NCI-H128 (cell line): ENCODE measurements at regions not wholly inside any gene's neighbourhood (a gene's known extent, or its start where the extent isn't known, plus 50 kb on each side); places are given as distances from the start of the nearest gene placed in this dataset.
"Not testable (repeated sequence)": the region's sequence is repeated elsewhere in the genome, so short reads cannot be mapped to it uniquely, and the experiment has no call there.

ENCODE experiments used
- DNase-seq: peaks from one replicate; lab custom pipeline; 2025; ENCODE audit not compliant: unreplicated experiment; lab: John Stamatoyannopoulos, UW

DNA sequence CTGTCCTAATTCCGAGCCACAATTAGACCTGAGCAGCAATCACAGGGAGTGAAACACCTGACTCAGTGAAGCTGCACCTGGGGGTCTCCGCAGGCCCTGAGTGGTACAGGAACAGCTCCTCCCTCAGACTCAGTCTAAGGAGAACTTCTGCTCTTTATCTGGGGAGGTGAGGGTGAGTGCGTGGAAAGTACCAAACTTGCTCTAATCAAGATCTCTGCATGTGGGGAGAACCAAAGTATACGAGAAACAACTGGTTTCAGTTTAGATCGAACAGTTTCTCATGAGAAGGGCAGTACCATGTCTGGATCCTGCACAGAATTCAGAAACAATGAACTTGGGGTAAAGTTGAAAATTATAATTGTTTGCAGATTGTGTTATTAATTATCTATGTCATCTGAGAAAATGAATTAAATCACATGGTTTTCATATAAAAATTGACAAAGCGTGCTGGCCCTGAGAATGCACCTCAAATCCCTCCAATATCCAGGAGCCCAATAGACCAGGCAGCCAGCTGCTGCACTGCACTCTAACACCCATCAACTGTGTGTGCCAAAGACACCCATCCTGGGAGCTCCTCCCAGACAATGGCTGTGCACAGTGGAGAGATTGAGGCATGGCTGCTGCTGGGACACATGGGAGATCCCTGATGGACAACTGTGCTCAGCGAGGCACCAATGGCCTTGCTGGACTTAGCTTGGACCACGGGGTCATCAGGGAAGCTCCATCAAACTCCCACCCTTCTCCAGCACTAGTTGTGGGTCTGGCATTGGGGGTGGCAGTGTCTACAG, 803.8 kb downstream of the TMEM121 start:
- DNase-seq, result not testable (repeated sequence)

DNA sequence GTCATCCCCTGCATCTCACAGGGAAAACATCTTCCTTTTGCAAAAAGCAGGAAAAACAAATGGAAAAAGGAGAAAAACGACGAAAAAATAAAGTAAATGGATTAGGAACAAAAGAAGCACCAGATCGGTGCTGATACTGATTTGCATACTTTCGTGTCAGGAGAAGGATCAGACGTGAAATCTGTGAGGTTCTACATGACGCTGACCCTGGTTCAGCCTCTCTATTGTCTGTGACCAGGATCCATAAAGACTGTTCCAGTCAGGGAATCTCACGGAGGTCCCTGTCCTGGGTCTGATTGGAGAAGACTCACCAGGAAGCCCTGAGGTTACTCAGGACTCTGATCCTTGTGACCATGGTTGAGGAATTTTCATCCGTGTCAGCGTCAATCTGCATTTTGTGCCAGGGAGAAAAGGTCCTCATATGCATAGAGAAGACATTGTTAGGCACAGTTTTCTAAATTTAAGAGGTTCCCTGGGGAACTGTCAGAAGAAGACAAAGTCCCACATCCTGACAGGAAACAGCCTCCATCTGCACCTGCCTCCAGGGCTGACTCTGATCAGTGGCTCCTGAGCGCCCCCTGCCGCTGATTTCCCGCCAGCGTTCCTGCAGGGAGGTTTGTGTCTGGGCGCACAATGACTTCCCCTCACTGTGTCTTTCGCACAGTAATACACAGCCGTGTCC, 808.2 kb downstream of the TMEM121 start:
- not testable (repeated sequence) for DNase-seq

DNA sequence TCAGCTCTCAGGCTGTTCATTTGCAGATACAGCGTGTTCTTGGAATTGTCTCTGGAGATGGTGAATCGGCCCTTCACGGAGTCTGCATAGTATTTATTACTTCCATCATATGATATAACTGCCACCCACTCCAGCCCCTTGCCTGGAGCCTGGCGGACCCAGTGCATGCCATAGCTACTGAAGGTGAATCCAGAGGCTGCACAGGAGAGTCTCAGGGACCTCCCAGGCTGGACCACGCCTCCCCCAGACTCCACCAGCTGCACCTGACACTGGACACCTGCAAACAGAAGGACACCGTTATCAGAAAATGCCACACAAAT, 808.7 kb downstream of the TMEM121 start:
- not testable (repeated sequence) for DNase-seq

DNA sequence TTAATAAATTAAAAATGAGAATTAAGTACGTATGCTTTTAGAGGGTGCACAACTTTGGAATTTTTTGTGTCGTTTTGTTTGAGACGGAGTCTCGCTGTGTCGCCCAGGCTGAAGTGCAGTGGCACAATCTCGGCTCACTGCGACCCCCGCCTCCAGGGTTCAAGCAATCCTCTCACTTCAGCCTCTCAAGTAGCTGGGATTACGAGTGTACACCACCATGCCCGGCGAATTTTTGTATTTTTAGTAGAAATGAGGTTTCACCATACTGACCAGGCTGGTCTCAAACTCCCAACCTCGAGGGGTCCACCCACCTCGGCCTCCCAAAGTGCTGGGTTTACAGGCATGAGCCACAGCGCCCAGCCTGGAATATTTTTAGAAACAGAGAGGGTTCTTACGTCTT, 812.4 kb downstream of the TMEM121 start:
- not testable (repeated sequence) for DNase-seq

DNA sequence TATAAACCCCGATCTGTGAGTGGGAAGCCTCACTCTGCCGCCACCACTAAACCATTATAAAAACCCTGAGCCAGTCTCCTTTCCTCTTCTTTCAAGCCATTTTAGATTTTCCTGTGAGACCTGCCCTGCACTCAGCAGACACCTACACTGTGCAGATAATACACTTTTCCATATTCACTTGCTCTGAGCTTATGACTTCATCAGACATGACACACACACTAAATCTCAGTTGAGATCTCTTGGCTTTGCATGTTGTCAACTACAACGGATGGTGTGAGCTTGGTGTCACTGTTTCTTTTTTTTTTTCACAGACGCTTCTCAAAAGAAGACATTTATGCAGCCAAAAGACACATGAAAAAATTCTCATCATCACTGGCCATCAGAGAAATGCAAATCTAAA, 814.3 kb downstream of the TMEM121 start:
- DNase-seq, result not testable (repeated sequence)

DNA sequence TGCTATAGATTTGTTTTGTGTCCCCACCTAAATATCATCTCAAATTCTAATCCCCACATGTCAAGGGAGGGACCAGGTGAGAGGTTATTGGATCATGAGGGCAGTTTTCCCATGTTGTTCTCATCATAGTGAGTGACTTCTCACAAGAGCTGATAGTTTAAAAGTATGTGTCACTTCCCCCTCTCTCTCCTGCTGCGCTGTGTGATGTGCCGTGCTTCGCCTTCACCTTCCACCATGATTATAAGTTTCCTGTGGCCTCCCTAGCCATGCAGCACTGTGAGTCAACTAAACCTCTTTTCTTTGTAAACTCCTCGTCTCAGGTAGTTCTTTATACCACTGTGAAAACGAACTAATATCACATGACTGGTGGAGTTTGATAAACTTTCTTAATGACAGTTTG, 814.8 kb downstream of the TMEM121 start:
- DNase-seq, result not testable (repeated sequence)

DNA sequence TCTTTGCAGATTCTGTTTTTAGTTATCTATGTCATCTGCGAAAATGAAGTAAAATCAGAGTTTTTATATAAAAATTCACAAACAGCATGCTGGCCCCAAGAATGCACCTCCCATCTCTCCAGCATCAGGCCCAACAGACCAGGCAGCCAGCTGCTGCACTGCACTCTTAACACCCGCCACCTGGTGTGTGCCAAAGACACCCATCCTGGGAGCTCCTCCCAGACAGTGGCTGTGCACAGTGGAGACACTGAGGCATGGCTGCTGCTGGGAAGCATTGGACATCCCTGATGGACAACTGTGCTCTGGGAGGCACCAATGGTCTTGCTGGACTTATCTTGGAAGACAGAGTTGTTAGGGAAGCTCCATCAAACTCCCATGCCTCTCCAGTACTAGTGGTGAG, 817.2 kb downstream of the TMEM121 start:
- no peak for DNase-seq

DNA sequence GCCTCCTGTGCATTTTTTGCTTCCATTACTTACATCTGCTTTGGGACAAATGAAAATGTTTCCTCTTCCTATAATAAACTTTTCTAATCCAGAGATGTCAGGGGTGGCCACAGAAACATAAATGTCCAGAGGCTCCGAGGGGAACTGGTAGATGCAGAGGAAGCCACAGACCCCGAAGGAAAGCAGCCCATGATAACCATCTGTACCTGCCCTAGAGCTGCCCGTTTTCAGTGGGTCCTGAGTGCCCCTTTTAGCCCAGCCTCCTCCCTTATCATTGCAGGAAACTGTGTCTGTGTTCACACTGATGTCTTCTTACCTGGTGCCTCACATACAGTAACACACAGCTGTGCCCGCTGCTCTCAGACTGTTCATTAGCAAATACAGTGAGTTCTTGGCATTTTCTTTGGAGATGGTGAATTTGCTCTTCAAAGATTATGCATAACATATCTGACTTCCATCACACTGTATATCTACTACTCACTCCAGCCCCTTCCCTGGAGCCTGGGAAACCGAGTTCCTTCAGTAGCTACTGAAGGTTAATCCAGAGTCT, 817.8 kb downstream of the TMEM121 start:
- not testable (repeated sequence) for DNase-seq

DNA sequence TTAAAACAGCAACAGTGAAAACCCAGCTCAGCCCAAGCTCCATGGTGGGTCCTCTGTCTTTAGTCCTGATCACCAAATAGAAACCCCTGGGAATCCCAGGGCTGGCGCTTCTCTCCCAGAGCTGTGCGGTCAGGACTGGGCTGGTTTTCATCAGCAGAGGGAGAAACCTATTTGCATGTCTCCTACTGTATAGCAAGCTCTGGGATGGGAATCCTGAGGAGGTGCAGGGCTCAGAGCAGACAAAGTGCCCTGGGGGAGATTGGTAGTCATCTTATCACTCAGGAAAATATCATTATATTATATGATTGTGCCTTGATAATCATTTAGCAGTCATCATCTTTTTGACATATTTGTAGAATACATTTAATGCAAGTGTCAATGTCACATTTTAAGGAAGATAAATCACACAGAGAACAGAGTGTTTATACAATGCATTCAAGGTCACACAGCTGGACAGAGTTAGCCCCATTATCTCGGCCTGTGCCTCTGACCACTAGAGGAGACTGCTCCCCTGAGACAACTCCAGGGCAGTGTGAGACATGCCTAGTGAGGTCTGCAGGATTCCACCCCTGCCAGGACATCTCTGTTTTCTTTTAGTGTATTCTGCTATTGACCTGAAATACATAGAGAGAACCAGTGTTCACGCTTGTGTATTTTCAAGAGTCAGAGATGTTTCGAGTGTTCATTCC, 818.6 kb downstream of the TMEM121 start:
- DNase-seq, result not testable (repeated sequence)

DNA sequence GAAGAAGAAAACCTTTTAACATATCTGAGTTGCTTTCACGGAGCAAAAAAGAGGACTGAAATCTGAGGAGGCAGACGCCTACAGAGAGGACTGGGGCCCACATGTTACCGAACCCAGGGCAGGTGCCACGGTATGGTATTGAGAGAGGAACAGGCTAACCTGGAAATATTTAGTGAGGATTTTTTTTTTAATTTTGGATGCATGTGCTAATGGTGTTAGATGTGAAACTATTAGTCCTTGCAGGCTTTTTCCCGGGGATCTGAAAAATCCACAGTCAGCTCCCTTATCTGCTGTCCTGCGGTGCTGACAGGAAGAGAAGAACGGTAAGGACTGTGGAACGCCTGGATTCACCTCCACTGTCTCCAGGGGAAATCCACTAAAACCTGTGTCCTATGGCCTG, 819.7 kb downstream of the TMEM121 start:
- no peak for DNase-seq

DNA sequence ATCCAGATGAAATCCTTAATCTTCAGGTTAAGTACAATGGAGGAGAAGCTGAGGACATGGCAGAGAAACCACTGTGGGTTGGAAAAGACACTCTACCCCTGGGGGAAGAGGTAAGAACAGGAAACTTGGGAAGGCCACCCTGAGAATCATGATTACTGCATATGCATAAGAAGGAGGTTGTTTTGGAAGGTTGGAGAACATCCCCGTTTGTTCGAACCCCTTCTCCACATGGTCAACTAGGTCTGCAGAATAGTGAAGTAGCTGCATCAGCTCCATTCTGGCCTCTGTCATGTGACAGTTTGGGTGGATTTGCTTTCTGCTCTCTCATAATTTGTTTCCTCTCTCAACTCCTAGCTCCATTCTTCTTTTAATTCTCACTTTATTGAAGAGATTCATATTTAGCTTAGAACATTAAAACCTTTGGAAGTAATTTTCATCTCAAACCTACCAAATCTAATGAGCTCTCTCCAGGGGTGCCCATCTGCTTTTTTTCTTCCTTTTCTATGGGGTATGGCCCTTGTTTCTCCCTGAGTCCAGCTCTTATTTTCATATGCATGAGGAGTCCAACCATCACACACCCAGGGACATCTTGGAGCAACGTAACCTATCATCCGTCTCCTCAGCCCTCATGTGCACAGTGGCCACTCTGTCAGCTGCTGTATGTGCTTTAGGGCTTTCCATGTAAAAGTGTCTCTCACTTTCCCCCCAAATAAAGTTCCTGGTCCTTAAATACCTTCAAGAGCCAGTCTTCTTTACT, 820.3 kb downstream of the TMEM121 start:
- no peak for DNase-seq

DNA sequence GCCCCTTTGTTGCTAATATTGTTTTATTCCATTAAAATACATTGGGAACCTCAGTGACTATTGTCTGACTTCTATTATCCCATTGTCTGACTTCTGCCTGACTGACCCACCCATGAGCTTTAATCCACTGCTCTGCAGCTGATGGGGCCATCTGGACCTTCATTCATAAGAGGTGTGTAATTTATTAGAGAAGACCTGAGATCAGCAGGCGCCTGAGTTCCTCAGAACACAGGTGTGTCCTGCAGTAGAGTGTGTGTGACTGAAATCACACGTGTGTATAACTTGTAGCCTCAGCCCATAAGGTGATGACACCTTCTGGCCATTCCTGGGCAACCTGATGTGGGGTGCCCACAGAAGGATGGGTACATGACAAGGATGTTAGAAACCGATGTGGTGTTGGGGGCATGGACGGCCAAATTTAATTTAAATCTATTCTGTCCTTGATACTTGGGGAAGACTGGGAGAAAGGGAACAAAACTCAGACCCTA, 821.0 kb downstream of the TMEM121 start:
- DNase-seq, result no peak

DNA sequence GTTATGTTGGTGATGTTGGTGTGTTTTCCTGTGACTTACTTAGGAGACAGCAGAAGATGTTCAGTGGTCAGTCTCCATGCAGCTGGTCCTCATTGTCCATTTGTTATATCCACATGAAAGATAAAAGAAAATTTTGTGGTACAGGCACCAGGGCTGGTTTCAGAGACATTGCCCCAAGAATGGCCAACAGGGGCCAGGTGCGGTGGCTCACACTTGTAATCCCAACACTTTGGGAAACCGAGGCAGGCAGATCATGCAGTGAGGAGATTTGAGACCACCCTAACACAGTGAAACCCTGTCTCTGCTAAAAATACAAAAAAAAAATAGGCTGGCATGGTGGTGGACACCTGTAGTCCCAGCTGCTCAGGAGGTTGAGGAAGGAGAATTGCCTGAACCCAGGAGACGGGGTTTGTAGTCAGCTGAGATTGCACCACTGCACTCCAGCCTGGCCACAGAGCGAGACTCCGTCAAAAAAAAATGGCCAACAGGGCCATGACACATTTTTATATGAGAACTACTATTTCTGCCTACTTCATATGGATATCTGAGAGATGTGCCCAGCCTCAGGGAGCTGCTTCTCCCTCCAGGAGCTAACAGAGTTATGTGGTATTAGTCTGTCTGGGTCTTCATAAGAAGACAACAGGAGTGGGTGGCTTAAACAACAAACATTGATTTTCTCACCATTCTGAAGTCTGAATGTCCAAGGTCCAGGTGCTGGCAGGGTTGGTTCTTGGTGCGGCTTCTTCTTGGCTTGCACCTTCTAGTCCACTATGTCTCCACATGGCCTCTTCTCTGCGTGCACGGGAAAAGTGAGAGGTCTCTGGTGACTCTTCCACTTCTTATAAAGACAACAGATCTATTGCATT, 821.7 kb downstream of the TMEM121 start:
- no peak for DNase-seq

DNA sequence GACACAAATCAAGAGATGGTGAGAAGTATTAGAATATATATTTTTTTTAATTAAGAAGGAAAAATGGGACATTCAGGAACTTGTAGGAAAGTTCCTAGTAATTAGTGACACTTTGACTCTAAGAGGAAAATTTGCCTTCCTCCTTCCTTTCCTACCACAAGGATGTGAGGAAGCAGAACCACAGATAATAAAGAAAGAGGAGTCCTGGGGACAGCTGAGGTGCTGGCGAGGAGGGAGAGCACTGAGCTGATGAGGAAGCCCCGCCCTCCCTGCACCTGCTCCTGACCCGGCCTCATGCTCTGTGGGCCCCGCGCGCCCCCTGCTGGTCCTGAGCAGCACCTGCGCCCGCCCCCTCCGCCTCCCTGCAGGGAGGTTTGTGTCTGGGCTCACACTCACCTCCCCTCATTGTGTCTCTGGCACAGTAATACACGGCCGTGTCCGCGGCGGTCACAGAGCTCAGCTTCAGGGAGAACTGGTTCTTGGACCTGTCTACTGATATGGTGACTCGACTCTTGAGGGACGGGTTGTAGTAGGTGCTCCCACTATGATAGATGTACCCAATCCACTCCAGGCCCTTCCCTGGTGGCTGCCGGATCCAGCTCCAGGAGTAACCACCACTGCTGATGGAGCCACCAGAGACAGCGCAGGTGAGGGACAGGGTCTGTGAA, 822.6 kb downstream of the TMEM121 start:
- DNase-seq, result not testable (repeated sequence)

DNA sequence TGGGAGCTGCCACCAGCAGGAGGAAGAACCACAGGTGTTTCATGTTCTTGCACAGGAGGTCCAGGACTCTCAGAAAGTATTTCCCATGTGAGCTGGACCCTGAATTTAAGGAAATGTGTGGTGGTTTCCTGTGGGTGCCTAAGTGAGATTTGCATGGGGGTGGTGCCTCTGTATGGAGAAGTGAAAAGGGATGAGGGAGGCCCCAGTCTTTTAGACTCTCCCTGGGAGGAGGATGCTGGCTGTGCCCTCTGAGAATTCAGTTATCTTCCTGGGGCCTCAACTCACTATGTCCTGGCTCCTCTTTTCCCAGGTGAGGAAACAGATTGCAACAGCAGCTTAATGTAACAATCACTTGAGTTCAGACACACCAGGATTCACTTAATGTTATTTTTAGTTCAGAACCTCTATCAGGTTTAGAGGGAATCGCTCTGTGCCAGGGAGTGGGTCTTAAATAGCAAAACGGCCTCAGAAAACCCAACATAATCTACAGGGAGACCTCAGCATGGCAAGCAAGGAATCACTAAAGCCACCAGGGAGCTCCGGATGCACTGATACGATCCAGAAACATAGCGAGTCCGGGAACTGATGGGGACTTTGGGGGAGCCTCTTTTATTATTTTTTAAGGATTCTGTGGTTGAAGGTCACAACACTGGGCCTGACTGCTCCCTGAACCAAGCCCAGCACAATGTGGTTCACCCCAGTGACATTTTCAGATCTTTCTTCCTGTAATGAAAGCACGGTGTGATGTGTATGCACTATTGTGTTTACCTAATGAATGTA, 823.5 kb downstream of the TMEM121 start:
- not testable (repeated sequence) for DNase-seq

DNA sequence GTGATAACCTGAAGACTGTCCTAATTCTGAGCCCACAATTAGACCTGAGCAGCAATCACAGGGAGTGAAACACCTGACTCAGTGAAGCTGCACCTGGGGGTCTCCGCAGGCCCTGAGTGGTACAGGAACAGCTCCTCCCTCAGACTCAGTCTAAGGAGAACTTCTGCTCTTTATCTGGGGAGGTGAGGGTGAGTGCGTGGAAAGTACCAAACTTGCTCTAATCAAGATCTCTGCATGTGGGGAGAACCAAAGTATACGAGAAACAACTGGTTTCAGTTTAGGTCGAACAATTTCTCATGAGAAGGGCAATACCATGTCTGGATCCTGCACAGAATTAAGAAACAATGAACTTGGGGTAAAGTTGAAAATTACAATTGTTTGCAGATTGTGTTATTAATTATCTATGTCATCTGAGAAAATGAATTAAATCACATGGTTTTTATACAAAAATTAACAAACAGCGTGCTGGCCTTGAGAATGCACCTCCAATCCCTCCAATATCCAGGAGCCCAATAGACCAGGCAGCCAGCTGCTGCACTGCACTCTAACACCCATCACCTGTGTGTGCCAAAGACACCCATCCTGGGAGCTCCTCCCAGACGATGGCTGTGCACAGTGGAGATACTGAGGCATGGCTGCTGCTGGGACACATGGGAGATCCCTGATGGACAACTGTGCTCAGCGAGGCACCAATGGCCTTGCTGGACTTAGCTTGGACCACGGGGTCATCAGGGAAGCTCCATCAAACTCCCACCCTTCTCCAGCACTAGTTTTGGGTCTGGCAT, 828.8 kb downstream of the TMEM121 start:
- DNase-seq, result not testable (repeated sequence)

DNA sequence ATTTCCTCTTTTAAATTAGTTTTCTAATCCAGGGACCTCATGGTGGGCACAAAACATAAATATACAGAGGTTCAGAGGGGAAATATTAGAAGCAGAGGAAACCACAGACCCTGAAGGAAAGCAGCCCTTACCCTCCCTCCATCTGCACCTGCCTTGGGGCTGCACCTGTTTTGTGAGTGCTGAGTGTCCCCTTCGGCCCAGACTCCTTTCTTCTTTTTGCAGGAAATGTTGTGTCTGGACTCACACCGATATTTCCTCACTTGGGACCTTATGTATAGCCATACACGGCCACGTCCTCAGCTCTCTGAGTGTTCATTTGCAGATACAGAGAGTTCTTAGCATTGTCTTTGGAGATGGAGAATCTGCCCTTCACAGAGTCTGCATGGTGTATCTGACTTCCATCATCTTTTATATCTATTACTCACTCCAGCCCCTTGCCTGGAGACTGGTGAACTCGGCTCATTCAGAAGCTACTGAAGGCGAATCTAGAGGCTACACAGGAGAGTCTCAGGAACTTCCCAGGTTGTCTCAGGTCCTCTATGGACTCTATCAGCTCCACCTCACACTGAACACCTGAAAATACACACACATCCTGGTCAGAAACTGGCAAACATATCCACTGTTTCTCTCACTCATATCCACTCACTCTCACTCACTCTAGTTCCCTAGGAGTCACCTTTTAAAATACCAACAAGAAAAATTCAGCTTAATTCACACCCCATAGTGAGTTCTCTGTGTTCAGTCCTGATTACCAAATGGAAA, 829.7 kb downstream of the TMEM121 start:
- DNase-seq, result not testable (repeated sequence)
